ENCODE measurements at regions not wholly inside any gene's neighbourhood (a gene's known extent, or its start where the extent isn't known, plus 50 kb on each side); places are given as distances from the start of the nearest gene placed in this dataset.
"Not testable (repeated sequence)": the region's sequence is repeated elsewhere in the genome, so short reads cannot be mapped to it uniquely, and the experiment has no call there.

DNA sequence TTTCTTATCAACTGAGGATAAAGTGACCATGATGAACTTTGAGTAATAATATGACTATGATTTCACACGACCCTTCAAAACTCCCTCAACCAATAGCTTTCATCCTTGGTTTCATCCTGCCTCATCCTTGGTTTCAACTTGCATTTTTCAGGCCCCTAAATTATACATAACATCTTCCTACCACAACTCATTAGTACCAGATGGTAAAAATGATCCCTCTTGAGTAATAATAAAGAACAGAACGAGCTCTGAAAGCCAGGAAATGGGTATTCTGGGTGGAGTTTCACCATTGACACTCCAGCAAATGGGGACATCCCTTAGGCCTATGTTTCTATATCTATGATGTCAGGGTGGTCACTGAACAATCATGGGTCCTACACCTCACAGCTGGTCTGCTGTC, 72.1 kb upstream of the LMNTD1 start:
- no peak overlapping the region for H3K4me3 ChIP-seq
- intact Hi-C loops (cut with DNase I): no loop called here
- ATAC-seq (no peak), DNase-seq (no peak)
- TF ChIP-seq, protein P1, sequence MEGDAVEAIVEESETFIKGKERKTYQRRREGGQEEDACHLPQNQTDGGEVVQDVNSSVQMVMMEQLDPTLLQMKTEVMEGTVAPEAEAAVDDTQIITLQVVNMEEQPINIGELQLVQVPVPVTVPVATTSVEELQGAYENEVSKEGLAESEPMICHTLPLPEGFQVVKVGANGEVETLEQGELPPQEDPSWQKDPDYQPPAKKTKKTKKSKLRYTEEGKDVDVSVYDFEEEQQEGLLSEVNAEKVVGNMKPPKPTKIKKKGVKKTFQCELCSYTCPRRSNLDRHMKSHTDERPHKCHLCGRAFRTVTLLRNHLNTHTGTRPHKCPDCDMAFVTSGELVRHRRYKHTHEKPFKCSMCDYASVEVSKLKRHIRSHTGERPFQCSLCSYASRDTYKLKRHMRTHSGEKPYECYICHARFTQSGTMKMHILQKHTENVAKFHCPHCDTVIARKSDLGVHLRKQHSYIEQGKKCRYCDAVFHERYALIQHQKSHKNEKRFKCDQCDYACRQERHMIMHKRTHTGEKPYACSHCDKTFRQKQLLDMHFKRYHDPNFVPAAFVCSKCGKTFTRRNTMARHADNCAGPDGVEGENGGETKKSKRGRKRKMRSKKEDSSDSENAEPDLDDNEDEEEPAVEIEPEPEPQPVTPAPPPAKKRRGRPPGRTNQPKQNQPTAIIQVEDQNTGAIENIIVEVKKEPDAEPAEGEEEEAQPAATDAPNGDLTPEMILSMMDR (IDR thresholded peaks at IDR 0.05): no peak
- H3K27me3 ChIP-seq: peaks cover 0 to 4% (median 0%) of the 10 kb centered on the region in 7 donors
- 64 to 75% methylated on average over 2 of the region's 2 CpGs for WGBS, 2 donors
- H3K9me3 ChIP-seq: no peaks in the 10 kb centered on the region
- H3K27ac ChIP-seq: no peak overlapping the region
- H3K36me3 ChIP-seq: no peaks in the 10 kb centered on the region
- H3K4me1 ChIP-seq: no peaks in the 10 kb centered on the region

DNA sequence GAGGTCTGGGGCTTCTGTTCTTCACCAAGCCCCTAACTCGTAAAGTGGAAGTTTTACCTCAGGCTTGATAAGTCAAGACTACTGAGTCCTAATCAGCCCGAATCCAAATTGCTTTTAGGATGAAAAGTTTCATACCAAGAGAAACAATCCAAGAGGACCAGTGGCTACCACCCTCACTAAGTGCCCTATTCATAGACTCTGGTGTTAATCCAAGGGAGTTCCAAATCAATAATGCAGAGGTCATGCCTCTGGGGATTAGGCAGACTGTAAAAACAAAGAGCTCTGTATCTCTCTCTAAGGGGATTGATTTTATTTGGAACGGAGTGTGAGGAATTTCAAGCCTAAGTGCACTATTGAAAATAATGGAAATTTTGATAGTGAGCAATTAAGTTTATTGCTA, 76.3 kb upstream of the LMNTD1 start:
- no peak for ATAC-seq
- H3K36me3 ChIP-seq: no peaks in the 10 kb centered on the region
- TF ChIP-seq, protein P1 (IDR thresholded peaks at IDR 0.05): no peak
- no peaks in the 10 kb centered on the region for H3K9me3 ChIP-seq
- intact Hi-C loops (cut with DNase I): no loop called here
- H3K4me3 ChIP-seq: no peak overlapping the region
- WGBS, 2 donors: 73 to 74% methylated on average over 3 of the region's 3 CpGs
- DNase-seq: no peak
- no peak overlapping the region for H3K27ac ChIP-seq
- H3K27me3 ChIP-seq: peaks cover 0 to 4% (median 0%) of the 10 kb centered on the region in 7 donors
- H3K4me1 ChIP-seq: no peaks in the 10 kb centered on the region

DNA sequence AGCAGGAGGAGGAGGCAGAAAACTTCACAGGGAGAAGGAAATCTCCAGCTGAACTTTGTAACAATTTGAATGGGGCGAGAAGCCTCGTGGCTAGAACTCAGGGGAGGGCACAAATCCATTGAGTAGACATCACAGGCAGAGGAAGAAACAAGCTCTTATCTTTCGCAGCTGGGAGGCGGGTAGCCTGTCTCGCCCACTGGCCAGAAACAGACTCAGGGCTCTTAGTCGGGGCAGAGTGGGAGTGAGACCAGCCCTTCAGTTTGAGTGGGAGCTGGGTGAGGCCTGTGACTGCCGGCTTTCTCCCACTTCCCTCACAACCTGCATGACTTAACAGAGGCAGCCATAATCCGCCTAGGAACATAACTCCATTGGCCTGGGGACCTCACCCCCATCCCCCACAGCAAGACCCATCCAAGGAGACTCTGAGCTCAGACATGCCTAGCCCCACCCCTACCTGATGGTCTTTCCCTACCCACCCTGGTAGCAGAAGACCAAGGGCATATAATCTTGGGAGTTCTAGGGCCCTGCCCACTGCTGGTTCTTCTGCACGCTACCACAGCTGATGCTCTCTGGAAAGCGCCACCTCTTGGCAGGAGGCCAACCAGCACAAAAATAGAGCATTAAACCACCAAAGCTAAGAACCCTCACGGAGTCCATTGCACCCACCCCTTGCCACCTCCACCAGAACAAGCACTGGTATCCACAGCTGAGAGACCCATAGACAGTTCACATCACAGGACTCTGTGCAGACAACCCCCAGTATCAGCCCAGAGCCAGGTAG, 77.8 kb upstream of the LMNTD1 start:
- H3K4me1 ChIP-seq; H3K27ac ChIP-seq; ATAC-seq; H3K4me3 ChIP-seq; H3K36me3 ChIP-seq; intact Hi-C loops (cut with DNase I); DNase-seq; H3K9me3 ChIP-seq; H3K27me3 ChIP-seq: not testable (repeated sequence)
- 48 to 58% methylated on average over 11 of the region's 11 CpGs for WGBS, 2 donors

DNA sequence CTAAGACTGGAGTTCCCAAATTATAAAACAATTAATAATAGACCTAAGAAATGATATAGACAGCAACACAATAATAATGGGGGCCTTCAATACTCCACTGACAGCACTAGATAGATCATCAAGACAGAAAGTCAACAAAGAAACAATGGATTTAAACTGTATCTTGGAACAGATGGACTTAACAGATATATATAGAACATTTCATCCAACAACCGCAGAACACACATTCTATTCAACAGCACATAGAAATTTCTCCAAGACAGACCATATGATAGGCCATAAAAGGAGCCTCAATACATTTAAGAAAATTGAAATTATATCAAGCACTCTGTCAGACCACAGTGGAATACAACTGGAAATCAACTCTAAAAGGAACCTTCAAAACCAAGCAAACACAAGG, 80.1 kb upstream of the LMNTD1 start:
- WGBS, 2 donors: 93 to 95% methylated on average over 1 of the region's 1 CpG
- H3K36me3 ChIP-seq; H3K4me1 ChIP-seq; ATAC-seq; H3K4me3 ChIP-seq; H3K27ac ChIP-seq; H3K27me3 ChIP-seq; intact Hi-C loops (cut with DNase I); DNase-seq: not testable (repeated sequence)
- peaks cover 0 to 11% (median 0%) of the 10 kb centered on the region in 11 donors for H3K9me3 ChIP-seq

DNA sequence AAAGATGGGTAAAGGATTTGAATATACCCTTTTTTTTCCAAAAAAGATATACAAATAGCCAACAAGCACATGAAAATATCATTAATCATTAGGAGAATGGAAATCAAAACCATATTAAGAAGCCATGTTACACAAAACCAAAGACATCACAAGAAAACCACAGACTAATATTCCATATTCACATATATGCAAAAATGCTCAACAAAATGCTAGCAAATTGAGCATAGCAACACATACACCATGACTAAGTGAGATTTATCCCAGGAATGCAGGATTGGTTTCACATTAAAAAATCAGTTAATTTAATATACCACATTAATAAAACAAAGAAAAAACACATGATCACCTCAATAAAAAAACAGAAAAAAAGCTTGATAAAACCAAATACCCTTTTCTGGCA, 84.7 kb upstream of the LMNTD1 start:
- Histone ChIP-seq H3K27me3 (no peaks in the 10 kb centered on the region), H3K9me3 (peaks cover 0 to 11% (median 0%) of the 10 kb centered on the region in 11 donors), H3K4me1 (no peaks in the 10 kb centered on the region), H3K27ac (no peak overlapping the region), H3K36me3 (no peaks in the 10 kb centered on the region), H3K4me3 (no peak overlapping the region)
- ATAC-seq: no peak
- TF ChIP-seq, protein P1 (IDR thresholded peaks at IDR 0.05): no peak
- intact Hi-C loops (cut with DNase I): no loop called here
- DNase-seq: no peak
